SIG-M5 treated with dmso at 0.1 percent for 504 hours (cell line): ENCODE measurements at regions not wholly inside any gene's neighbourhood (a gene's known extent, or its start where the extent isn't known, plus 50 kb on each side); places are given as distances from the start of the nearest gene placed in this dataset.

ENCODE experiments used
- DNase-seq: peaks from one replicate; lab custom pipeline; 2025; ENCODE audit not compliant: unreplicated experiment; lab: John Stamatoyannopoulos, UW

GRCh38 chr3:111470032-111470431 is 72.0 kb upstream of the CD96 start:
- DNase-seq = no peak

GRCh38 chr3:111471831-111472230 is 70.2 kb upstream of the CD96 start:
- no peak for DNase-seq

GRCh38 chr3:111472556-111472955 is 69.4 kb upstream of the CD96 start:
- DNase-seq = no peak

DNA sequence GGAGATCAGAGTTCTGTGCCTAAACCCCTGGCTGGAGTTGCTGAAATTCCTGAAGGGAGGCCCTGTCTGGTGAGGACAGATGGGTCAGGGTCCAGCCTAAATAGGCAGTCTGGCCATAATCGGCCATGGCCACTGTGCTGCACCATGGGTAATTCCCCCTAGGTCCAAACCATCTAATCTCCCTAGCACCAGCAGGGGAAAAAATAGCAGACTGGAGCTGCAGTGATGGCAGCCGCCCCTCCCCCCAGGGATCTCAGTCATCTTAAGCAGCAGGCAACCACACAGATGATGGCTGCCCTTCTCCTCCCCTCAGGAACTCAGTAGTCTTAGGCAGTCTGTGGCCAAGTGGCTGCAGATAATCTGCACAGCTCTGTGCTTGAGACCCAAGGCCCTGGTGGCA is 68.4 kb upstream of the CD96 start:
- no peak for DNase-seq

GRCh38 chr3:111476701-111477100 is 65.3 kb upstream of the CD96 start:
- DNase-seq = no peak

DNA sequence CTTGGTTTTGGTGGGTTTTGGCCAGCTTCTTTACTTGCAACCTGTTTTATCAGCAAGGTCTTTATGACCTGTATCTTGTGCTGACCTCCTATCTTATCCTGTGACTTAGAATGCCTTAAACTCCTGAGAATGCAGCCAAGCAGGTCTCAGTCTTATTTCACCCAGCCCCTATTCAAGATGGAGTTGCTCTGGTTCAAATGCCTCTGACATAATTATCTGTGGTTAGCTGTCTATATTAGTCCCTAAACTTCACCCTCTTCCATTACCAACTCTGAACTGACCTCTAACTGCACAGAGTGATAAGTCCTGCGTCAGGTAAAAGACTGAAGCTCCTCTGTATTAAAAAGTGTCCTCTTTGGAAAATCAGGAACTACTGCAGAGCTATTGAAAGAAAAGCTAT is 61.9 kb upstream of the CD96 start:
- DNase-seq = no peak

- DNase-seq = no peak
These were observed 60.4 kb upstream of the CD96 start for GRCh38 chr3:111481551-111481950.

GRCh38 chr3:111482574-111482973 is 59.4 kb upstream of the CD96 start:
- DNase-seq = no peak

DNA sequence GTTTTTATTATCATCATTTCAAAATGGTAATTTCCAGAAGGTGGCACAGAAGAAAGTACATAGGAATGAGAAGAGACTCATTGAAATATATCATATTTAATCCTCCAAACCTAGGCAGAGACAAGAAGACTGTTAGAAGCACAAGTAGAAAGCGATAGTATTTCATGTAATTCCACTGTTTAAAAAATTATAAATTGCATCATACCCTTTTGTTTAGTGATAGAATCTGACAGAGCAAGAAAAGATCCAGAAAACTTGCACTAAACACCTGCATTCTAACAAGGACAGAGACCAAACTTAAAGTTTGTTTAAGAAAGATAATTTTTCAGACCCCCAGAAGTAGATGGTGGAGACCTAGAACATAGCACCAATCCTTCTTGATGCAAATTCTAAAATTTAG is 56.9 kb upstream of the CD96 start:
- DNase-seq = no peak
